GM06990 (cell line): ENCODE measurements at regions not wholly inside any gene's neighbourhood (a gene's known extent, or its start where the extent isn't known, plus 50 kb on each side); places are given as distances from the start of the nearest gene placed in this dataset.

Source experiments
- DNase-seq: peaks from one replicate; pipeline ENCODE4 v3.0.0-alpha.2; 2011; ENCODE audit not compliant: insufficient read length; ENCODE audit errors: extremely low read depth
- H3K27me3 ChIP-seq: replicated peaks from 2 replicates; pipeline ENCODE4 v1.6.0; 2011; ENCODE audit warnings: low read length; ENCODE audit not compliant: control insufficient read depth, insufficient read depth
- H3K36me3 ChIP-seq: 2 replicates; pipeline ENCODE4 v1.5.1; 2011; ENCODE audit warnings: low read length; ENCODE audit not compliant: control insufficient read depth, insufficient read depth
- H3K4me3 ChIP-seq: replicated peaks from 2 replicates; pipeline ENCODE4 v1.5.1; 2011; ENCODE audit warnings: low read depth, mild to moderate bottlenecking, control low read depth, low read length
- TF ChIP-seq, protein P1 (sequence below): IDR thresholded peaks from 2 replicates; pipeline ENCODE4 v1.5.1; 2011; ENCODE audit warnings: low read length, control low read depth, mild to moderate bottlenecking, inconsistent platforms; ENCODE audit not compliant: insufficient read depth, poor library complexity, severe bottlenecking

DNA sequence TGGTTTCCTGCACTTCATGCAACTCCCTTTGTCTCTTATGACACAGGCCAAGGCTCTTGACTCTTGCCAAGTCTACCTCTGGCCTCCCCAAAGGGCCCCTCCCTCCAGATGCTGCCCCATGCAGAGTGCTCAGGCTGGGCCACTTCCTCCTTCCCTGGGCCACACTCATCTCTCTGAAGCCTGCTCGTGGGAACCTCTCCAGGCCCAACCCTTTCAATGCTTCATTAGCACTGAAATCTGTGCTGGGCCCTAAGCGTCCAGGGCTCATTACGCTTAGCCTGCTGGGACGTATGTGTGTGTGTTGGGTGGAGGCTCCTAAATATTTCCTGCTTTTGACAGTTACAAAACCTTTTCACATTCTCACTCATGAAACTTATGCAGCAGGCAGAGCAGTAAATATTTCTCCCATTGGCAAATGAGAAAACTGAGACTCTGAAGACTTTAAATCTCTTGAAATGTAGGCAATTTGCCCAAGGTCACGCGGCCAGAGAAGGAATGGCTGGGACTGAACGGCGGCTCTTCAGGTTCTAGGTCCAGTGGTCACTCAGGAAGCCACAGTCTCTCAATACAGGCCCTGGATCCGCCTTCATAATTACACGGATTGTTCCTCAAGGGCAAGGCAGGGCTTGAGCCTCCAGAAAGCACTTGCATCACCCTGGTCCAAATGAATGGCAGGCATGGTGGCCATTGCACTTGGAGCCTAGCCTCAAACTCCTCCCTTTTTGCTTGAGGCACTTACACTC is 241.7 kb upstream of the HES1 start:
- Histone ChIP-seq H3K36me3 (no peaks in the 10 kb centered on the region), H3K4me3 (no peak overlapping the region), H3K27me3 (no peaks in the 10 kb centered on the region)
- TF ChIP-seq, protein P1, sequence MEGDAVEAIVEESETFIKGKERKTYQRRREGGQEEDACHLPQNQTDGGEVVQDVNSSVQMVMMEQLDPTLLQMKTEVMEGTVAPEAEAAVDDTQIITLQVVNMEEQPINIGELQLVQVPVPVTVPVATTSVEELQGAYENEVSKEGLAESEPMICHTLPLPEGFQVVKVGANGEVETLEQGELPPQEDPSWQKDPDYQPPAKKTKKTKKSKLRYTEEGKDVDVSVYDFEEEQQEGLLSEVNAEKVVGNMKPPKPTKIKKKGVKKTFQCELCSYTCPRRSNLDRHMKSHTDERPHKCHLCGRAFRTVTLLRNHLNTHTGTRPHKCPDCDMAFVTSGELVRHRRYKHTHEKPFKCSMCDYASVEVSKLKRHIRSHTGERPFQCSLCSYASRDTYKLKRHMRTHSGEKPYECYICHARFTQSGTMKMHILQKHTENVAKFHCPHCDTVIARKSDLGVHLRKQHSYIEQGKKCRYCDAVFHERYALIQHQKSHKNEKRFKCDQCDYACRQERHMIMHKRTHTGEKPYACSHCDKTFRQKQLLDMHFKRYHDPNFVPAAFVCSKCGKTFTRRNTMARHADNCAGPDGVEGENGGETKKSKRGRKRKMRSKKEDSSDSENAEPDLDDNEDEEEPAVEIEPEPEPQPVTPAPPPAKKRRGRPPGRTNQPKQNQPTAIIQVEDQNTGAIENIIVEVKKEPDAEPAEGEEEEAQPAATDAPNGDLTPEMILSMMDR = no peak
- DNase-seq = no peak

DNA sequence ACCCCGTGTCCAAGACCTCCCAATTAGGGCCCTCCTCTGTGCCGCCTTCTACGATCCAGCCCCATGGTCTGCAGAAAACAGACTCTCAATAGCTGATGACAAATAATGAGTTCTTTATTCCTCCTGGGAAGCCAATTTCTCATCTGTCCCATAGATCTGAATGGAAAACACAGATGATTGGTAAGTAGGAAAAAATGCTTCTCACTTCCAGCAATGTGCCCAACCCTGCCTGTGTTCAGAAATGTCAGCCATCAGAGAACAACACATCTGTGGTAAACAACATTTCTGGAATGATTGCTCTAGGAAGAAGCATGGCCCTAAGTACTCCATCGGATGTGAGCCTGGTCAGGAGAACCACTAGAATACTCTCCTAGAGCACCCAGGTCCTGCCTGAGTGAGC is 240.5 kb upstream of the HES1 start:
- DNase-seq = no peak
- TF ChIP-seq, protein P1 = no peak
- no peaks in the 10 kb centered on the region for H3K27me3 ChIP-seq
- no peak overlapping the region for H3K4me3 ChIP-seq
- H3K36me3 ChIP-seq = no peaks in the 10 kb centered on the region

DNA sequence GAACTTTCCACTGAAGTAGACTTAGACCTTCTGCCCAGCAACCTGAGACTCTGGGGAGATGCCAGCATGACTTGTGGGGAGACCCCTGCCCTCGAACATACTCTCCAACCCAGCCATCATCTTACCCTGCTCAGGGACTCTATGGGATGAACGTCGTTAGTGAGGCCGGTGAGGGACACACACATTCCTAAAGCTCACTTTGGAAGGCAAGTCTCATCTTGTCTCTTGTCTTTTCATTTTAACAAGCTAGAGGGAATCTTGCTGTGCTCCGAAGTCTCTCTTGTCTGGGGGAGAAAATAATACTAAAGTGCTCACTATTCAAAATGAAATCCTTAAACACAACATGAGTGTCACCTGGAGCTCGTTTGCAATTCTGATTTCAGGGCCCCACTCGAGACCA is 239.5 kb upstream of the HES1 start:
- no peak overlapping the region for H3K4me3 ChIP-seq
- no peaks in the 10 kb centered on the region for H3K27me3 ChIP-seq
- H3K36me3 ChIP-seq = no peaks in the 10 kb centered on the region
- no peak for DNase-seq
- TF ChIP-seq, protein P1 = no peak

DNA sequence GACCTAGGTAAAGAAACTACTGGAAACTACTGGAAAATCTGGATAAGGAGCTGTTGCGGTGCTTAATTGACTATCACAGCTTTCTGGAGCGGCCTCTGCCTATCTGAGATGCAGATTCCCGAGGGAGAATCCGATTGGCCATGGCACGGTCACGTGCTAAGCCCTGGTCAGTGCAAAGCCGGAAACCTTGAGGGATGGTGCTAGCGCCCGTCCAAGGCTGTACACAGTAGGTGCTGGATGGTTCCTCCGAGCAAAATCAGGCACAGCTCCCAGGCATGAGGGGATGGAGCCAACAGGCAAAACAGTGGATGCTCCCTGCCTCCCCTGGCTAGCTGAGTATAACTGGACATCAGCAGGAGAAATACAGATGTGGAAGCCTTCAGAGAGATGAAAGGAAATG is 238.7 kb upstream of the HES1 start:
- Histone ChIP-seq H3K4me3 (no peak overlapping the region), H3K36me3 (no peaks in the 10 kb centered on the region), H3K27me3 (no peaks in the 10 kb centered on the region)
- no peak for DNase-seq
- TF ChIP-seq, protein P1 = no peak

DNA sequence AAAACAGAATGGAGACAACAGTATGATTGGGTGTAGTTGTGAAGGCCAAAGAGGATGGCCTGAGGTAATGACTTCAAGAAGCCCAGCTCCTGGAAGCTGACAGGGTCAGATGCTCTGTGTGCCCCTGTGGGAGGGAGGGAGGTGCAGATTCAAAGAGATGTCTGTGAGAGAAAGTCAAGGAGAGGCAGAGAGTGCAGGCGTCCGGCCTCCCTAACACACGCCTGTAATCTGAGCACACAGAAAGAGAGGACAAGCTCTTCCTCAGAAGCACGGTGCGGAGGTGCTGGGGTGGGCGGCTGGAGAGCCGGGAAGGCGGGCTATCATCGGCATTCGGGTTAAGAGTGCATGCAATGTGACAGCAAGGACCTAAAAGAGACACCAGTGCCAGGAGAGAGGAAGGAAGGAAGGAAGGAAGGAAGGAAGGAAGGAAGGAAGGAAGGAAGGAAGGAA is 238.2 kb upstream of the HES1 start:
- TF ChIP-seq, protein P1 = no peak
- Histone ChIP-seq H3K27me3 (no peaks in the 10 kb centered on the region), H3K4me3 (no peak overlapping the region), H3K36me3 (no peaks in the 10 kb centered on the region)
- DNase-seq = no peak
